Upper lobe of right lung (tissue), 1 donor: ENCODE measurements at regions not wholly inside any gene's neighbourhood (a gene's known extent, or its start where the extent isn't known, plus 50 kb on each side); places are given as distances from the start of the nearest gene placed in this dataset.
A peak's percentile ranks its signal among the peaks of the same experiment; 100 is the strongest.

Source experiments
- ATAC-seq: fragments of 200-7000 bp; cut with Tn5 transposase; one replicate; pipeline ENCODE4 v1.9.1; 2020; ENCODE audit warnings: mild to moderate bottlenecking, moderate library complexity
- DNase-seq: peaks from one replicate; pipeline ENCODE4 v3.0.0-alpha.2; 2020
- H3K27ac ChIP-seq: fragments of 200-600 bp; one replicate; pipeline ENCODE4 v1.8.0; 2022
- H3K27me3 ChIP-seq: fragments of 200-600 bp; one replicate; pipeline ENCODE4 v1.8.0; 2022; ENCODE audit warnings: mild to moderate bottlenecking
- H3K36me3 ChIP-seq: fragments of 200-600 bp; one replicate; pipeline ENCODE4 v1.8.0; 2022
- H3K4me1 ChIP-seq: fragments of 200-600 bp; one replicate; pipeline ENCODE4 v1.8.0; 2022
- H3K4me3 ChIP-seq: fragments of 200-600 bp; one replicate; pipeline ENCODE4 v1.8.0; 2022; ENCODE audit warnings: mild to moderate bottlenecking
- H3K9me3 ChIP-seq: fragments of 200-600 bp; one replicate; pipeline ENCODE4 v1.8.0; 2022
- intact Hi-C: fragments of 100-400 bp; cut with DNase I; formaldehyde crosslinking; loops from one replicate; pipeline ENCODE4 v1.11.0; 2022
- TF ChIP-seq, protein P1 (sequence below): fragments of 200-600 bp; IDR thresholded peaks from one replicate; pipeline ENCODE4 v1.8.0; 2022; ENCODE audit warnings: antibody characterized with exemption
- donor health status: DM: no; HTN: yes; CAD: no; lungs with severe emphysema.

DNA sequence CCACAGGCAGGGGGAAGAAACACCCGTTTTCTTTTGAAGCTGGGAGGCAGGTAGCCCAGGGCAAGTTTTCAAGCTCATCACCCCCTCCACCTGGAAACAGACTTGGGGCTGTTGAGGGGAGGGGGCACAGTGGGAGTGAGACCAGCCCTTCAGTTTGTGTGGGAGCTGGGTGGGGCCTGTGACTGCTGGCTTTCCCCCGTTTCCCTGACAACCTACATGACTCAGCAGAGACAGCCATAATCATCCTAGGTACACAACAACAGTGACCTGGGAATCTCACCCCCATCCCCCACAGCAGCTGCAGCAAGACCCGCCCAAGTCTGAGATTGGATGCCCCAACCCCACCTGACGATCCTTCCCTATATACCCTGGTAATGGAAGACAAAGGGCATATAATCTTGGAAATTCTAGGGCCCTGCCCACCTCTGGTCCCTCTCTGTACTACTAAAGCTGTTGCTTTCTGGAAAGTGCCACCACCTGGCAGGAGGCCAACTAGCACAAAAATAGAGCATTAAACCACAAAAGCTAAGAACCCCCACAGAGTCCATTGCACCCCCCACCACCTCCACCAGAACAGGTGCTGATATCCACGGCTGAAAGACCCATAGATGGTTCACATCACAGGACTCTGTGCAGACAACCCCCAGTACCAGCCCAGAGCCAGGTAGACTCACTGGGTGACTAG, 422.2 kb upstream of the SGO1 start:
- Histone ChIP-seq H3K27ac (no peak overlapping the region), H3K36me3 (no peaks in the 10 kb centered on the region), H3K9me3 (peaks cover 4% of the 10 kb centered on the region), H3K27me3 (no peaks in the 10 kb centered on the region), H3K4me3 (no peak overlapping the region), H3K4me1 (no peaks in the 10 kb centered on the region)
- intact Hi-C loops = no loop called here
- TF ChIP-seq, protein P1, sequence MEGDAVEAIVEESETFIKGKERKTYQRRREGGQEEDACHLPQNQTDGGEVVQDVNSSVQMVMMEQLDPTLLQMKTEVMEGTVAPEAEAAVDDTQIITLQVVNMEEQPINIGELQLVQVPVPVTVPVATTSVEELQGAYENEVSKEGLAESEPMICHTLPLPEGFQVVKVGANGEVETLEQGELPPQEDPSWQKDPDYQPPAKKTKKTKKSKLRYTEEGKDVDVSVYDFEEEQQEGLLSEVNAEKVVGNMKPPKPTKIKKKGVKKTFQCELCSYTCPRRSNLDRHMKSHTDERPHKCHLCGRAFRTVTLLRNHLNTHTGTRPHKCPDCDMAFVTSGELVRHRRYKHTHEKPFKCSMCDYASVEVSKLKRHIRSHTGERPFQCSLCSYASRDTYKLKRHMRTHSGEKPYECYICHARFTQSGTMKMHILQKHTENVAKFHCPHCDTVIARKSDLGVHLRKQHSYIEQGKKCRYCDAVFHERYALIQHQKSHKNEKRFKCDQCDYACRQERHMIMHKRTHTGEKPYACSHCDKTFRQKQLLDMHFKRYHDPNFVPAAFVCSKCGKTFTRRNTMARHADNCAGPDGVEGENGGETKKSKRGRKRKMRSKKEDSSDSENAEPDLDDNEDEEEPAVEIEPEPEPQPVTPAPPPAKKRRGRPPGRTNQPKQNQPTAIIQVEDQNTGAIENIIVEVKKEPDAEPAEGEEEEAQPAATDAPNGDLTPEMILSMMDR = no peak
- no peak for DNase-seq
- no peak for ATAC-seq

DNA sequence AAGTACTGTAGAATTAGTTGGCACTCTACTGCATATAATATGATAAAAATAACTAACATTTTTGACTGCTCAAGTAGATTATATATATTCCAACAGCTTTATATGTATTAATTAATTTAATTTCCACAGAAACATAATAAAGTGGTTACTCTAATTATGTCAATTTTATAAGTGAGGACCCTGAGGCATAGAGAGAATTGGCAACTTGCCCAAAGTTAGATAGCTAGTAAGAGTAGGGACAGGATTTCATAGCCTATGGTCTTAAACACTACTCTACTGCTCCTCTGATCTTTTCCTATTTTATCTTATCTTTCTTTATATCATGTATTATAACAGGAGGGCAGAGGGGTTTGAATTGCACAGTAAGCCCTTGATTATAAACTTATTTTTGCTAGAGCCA, 418.7 kb upstream of the SGO1 start:
- TF ChIP-seq, protein P1 = no peak
- ATAC-seq = no peak
- H3K27me3 ChIP-seq = no peaks in the 10 kb centered on the region
- no peak overlapping the region for H3K27ac ChIP-seq
- intact Hi-C loops = no loop called here
- no peaks in the 10 kb centered on the region for H3K36me3 ChIP-seq
- no peak overlapping the region for H3K4me3 ChIP-seq
- H3K4me1 ChIP-seq = no peaks in the 10 kb centered on the region
- no peaks in the 10 kb centered on the region for H3K9me3 ChIP-seq
- no peak for DNase-seq

GRCh38 chr3:20589275-20589674, 403.3 kb upstream of the SGO1 start:
- H3K27ac ChIP-seq = no peak overlapping the region
- H3K4me1 ChIP-seq = no peaks in the 10 kb centered on the region

GRCh38 chr3:20588781-20589180, 402.8 kb upstream of the SGO1 start:
- no peaks in the 10 kb centered on the region for H3K27me3 ChIP-seq
- ATAC-seq (no peak), DNase-seq (no peak)
- no peaks in the 10 kb centered on the region for H3K9me3 ChIP-seq
- no peaks in the 10 kb centered on the region for H3K4me1 ChIP-seq
- no peak overlapping the region for H3K27ac ChIP-seq
- no peaks in the 10 kb centered on the region for H3K36me3 ChIP-seq
- TF ChIP-seq, protein P1 = no peak
- intact Hi-C loops = no loop called here
- no peak overlapping the region for H3K4me3 ChIP-seq

More at GRCh38 chr3:20589275-20589674, 403.3 kb upstream of the SGO1 start:
- DNase-seq (no peak), ATAC-seq (no peak)
- Histone ChIP-seq H3K9me3 (no peaks in the 10 kb centered on the region), H3K4me3 (no peak overlapping the region), H3K27me3 (no peaks in the 10 kb centered on the region), H3K36me3 (no peaks in the 10 kb centered on the region)
- intact Hi-C loops = no loop called here
- TF ChIP-seq, protein P1 = no peak

DNA sequence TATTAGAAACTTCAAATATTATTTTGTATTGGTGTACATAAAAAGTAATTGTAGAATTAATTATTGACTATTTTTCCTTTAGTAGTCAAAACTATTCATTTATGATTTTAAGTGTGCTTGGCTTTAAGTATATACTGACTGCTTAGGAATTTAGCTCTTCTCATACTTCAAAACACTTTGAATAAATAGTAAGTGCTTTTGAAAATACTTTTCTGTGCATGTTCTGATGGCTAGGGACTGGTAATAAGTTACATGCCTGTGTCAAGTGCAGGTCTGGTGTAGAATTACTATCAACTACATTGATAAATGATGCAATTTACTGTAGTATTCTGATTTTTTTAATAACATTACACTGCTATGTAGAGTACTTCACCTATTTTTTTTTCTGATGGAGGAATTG, 397.6 kb upstream of the SGO1 start:
- Histone ChIP-seq H3K9me3 (no peaks in the 10 kb centered on the region), H3K27me3 (no peaks in the 10 kb centered on the region), H3K27ac (no peak overlapping the region), H3K4me3 (no peak overlapping the region), H3K4me1 (no peaks in the 10 kb centered on the region), H3K36me3 (no peaks in the 10 kb centered on the region)
- intact Hi-C loops = no loop called here
- ATAC-seq = peak; percentile 38
- TF ChIP-seq, protein P1 = no peak
- no peak for DNase-seq

DNA sequence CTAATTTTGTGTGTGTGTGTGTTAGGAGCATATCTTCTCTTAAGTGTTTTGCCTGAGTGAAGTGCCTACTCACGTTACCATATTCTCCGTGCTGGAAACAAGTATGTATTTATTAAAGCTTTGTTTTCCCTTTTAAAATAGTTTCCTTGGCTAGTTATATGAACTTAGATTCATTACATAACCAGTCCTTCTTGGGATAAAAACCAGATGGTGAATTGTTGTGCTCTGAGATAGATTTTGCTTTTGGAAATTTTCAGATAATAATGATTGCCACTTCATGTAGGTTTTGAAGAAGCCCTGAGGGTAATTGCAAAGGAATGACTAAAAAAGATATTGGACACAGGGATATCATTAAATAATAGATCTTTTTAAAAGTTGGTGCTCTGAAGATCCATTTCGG, 390.2 kb upstream of the SGO1 start:
- Histone ChIP-seq H3K27me3 (no peaks in the 10 kb centered on the region), H3K4me1 (no peaks in the 10 kb centered on the region), H3K27ac (no peak overlapping the region), H3K4me3 (no peak overlapping the region), H3K9me3 (no peaks in the 10 kb centered on the region), H3K36me3 (no peaks in the 10 kb centered on the region)
- intact Hi-C loops = no loop called here
- DNase-seq (no peak), ATAC-seq (no peak)
- TF ChIP-seq, protein P1 = no peak
